HTR-8/SVneo (cell line): ENCODE measurements at regions not wholly inside any gene's neighbourhood (a gene's known extent, or its start where the extent isn't known, plus 50 kb on each side); places are given as distances from the start of the nearest gene placed in this dataset.
"Not testable (repeated sequence)": the region's sequence is repeated elsewhere in the genome, so short reads cannot be mapped to it uniquely, and the experiment has no call there.

Source experiments
- DNase-seq: peaks from one replicate; pipeline ENCODE4 v3.0.0; 2011; ENCODE audit warnings: low spot score, mixed read lengths; ENCODE audit not compliant: insufficient read length
- FAIRE-seq: peaks from 2 replicates; lab custom pipeline; 2011; peaks lifted over from hg19 to GRCh38; lab: Jason Lieb, UNC

GRCh38 chr1:65020774-65021173 is 54.4 kb upstream of the JAK1 start:
- DNase-seq = no peak

GRCh38 chr1:65021795-65022194 is 55.4 kb upstream of the JAK1 start:
- no peak for FAIRE-seq
- DNase-seq = no peak

More at GRCh38 chr1:65020774-65021173, 54.4 kb upstream of the JAK1 start:
- no peak for FAIRE-seq

GRCh38 chr1:65022216-65022615 is 55.9 kb upstream of the JAK1 start:
- FAIRE-seq (no peak), DNase-seq (no peak)

GRCh38 chr1:65025794-65026193 is 59.4 kb upstream of the JAK1 start:
- FAIRE-seq (no peak), DNase-seq (no peak)

- no peak for FAIRE-seq
- DNase-seq = no peak
Measured at GRCh38 chr1:65026235-65026634, 59.9 kb upstream of the JAK1 start.

GRCh38 chr1:65027666-65028358 is 61.5 kb upstream of the JAK1 start:
- FAIRE-seq = no peak
- no peak for DNase-seq

- FAIRE-seq = not testable (repeated sequence)
Measured at GRCh38 chr1:65029434-65029833, 63.1 kb upstream of the JAK1 start.

GRCh38 chr1:65034879-65035278 is 68.5 kb upstream of the JAK1 start:
- not testable (repeated sequence) for DNase-seq, FAIRE-seq

More at GRCh38 chr1:65029434-65029833, 63.1 kb upstream of the JAK1 start:
- DNase-seq = not testable (repeated sequence)

GRCh38 chr1:65036570-65037051 is 70.3 kb upstream of the JAK1 start:
- no peak for DNase-seq
- no peak for FAIRE-seq

- no peak for FAIRE-seq
- DNase-seq = no peak
Measured at GRCh38 chr1:65039066-65039465, 72.7 kb upstream of the JAK1 start.

- DNase-seq (no peak), FAIRE-seq (no peak)
Measured at GRCh38 chr1:65039508-65039907, 73.2 kb upstream of the JAK1 start.

GRCh38 chr1:65042467-65042866 is 76.1 kb upstream of the JAK1 start:
- no peak for DNase-seq
- no peak for FAIRE-seq

- DNase-seq = no peak
- FAIRE-seq = no peak
Measured at GRCh38 chr1:65044411-65044810, 78.1 kb upstream of the JAK1 start.

- no peak for FAIRE-seq
- no peak for DNase-seq
Measured at GRCh38 chr1:65045022-65045817, 78.9 kb upstream of the JAK1 start.

GRCh38 chr1:65048335-65048734 is 82.0 kb upstream of the JAK1 start:
- FAIRE-seq = no peak
- DNase-seq = no peak

- DNase-seq (no peak), FAIRE-seq (no peak)
Measured at GRCh38 chr1:65049941-65050713, 83.8 kb upstream of the JAK1 start.

- no peak for FAIRE-seq
- DNase-seq = no peak
Measured at GRCh38 chr1:65050735-65051134, 84.4 kb upstream of the JAK1 start.

GRCh38 chr1:65054481-65054880 is 88.1 kb upstream of the JAK1 start:
- no peak for FAIRE-seq
- no peak for DNase-seq

- DNase-seq = no peak
- no peak for FAIRE-seq
Measured at GRCh38 chr1:65055747-65056146, 89.4 kb upstream of the JAK1 start.

GRCh38 chr1:65056234-65056633 is 89.9 kb upstream of the JAK1 start:
- DNase-seq = no peak
- FAIRE-seq = no peak

GRCh38 chr1:65056866-65057265 is 90.5 kb upstream of the JAK1 start:
- DNase-seq (no peak), FAIRE-seq (no peak)
